ENCODE measurements at regions not wholly inside any gene's neighbourhood (a gene's known extent, or its start where the extent isn't known, plus 50 kb on each side); places are given as distances from the start of the nearest gene placed in this dataset.

- no peak for DNase-seq
- ChIA-PET POLR2A (no interaction called here), CTCF (no interaction called here)
- Mint-ChIP-seq H3K36me3 (ENCODE audit: low read depth) (no peaks in the 10 kb centered on the region), H3K27me3 (ENCODE audit: low read depth) (peaks cover 2% of the 10 kb centered on the region), H3K27ac (no peak overlapping the region), H3K9me3 (ENCODE audit: insufficient read depth) (no peaks in the 10 kb centered on the region), H3K4me3 (no peak overlapping the region), H3K4me1 (ENCODE audit: low read depth) (peaks cover 12% of the 10 kb centered on the region)
- peak; percentile 79 for ATAC-seq
Measured at GRCh38 chr18:32530947-32531651, 60.4 kb upstream of the GAREM1 start.

GRCh38 chr18:32529722-32530420 lies 59.2 kb upstream of the GAREM1 start:
- Mint-ChIP-seq H3K4me1 (ENCODE audit: low read depth) (peaks cover 12% of the 10 kb centered on the region), H3K36me3 (ENCODE audit: low read depth) (no peaks in the 10 kb centered on the region), H3K27me3 (ENCODE audit: low read depth) (peaks cover 2% of the 10 kb centered on the region), H3K9me3 (ENCODE audit: insufficient read depth) (no peaks in the 10 kb centered on the region), H3K27ac (no peak overlapping the region), H3K4me3 (no peak overlapping the region)
- ATAC-seq = no peak
- no peak for DNase-seq
- ChIA-PET POLR2A (no interaction called here), CTCF (interaction anchor here (1.5 kb wide), 1 partner anchor 371 kb away, joined by 3 read pairs; no protein-coding TSS in a partner anchor)

- ChIA-PET POLR2A (no interaction called here), CTCF (no interaction called here)
- Mint-ChIP-seq H3K27me3 (ENCODE audit: low read depth) (peaks cover 8% of the 10 kb centered on the region), H3K36me3 (ENCODE audit: low read depth) (no peaks in the 10 kb centered on the region), H3K4me3 (no peak overlapping the region), H3K9me3 (ENCODE audit: insufficient read depth) (no peaks in the 10 kb centered on the region), H3K4me1 (ENCODE audit: low read depth) (no peaks in the 10 kb centered on the region), H3K27ac (no peak overlapping the region)
- ATAC-seq (no peak), DNase-seq (no peak)
Measured at GRCh38 chr18:32520771-32521170, 50.1 kb upstream of the GAREM1 start.
